GM12864 (cell line): ENCODE measurements at regions not wholly inside any gene's neighbourhood (a gene's known extent, or its start where the extent isn't known, plus 50 kb on each side); places are given as distances from the start of the nearest gene placed in this dataset.

ENCODE experiments used
- DNase-seq: peaks from one replicate; pipeline ENCODE4 v3.0.0-alpha.2; 2011; ENCODE audit warnings: low read depth
- H3K4me3 ChIP-seq: 2 replicates; pipeline ENCODE4 v1.5.1; 2011; ENCODE audit warnings: mild to moderate bottlenecking, low read depth, low read length, control low read depth
- CTCF ChIP-seq: IDR thresholded peaks from 2 replicates; pipeline ENCODE4 v1.5.1; 2011; ENCODE audit warnings: low read depth, mild to moderate bottlenecking, moderate library complexity, low read length, control low read depth, inconsistent platforms; ENCODE audit errors: missing control alignments

GRCh38 chr11:109209572-109209971 lies 212.4 kb upstream of the C11orf87 start:
- no peak for DNase-seq
- no peak for TF ChIP-seq CTCF
- H3K4me3 ChIP-seq = no peak overlapping the region

- no peak for TF ChIP-seq CTCF
- DNase-seq = no peak
- H3K4me3 ChIP-seq = no peak overlapping the region
Observed at GRCh38 chr11:109221190-109221589, 200.8 kb upstream of the C11orf87 start.

DNA sequence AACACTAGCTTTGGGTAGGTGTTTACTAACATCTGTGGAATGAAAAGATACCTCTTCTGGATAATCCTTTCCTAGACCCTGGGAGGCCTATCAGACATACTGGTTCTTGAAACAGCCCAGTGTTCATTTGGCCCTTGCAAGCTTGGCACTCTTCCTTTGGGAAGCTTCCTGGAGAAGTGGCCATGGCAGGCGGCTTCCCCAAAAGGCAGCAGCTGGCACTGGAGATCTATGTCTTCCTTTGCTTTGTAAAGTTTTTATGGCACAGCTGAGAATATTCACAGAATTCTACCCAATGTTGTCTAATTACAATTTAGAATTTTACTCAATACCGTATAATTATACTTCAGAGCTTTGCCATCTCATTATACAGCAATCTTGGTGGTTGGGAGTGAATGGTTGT lies 199.2 kb upstream of the C11orf87 start:
- no peak for DNase-seq
- TF ChIP-seq CTCF = no peak
- H3K4me3 ChIP-seq = no peak overlapping the region

GRCh38 chr11:109223451-109223850 lies 198.5 kb upstream of the C11orf87 start:
- no peak for DNase-seq
- no peak overlapping the region for H3K4me3 ChIP-seq
- TF ChIP-seq CTCF = no peak

DNA sequence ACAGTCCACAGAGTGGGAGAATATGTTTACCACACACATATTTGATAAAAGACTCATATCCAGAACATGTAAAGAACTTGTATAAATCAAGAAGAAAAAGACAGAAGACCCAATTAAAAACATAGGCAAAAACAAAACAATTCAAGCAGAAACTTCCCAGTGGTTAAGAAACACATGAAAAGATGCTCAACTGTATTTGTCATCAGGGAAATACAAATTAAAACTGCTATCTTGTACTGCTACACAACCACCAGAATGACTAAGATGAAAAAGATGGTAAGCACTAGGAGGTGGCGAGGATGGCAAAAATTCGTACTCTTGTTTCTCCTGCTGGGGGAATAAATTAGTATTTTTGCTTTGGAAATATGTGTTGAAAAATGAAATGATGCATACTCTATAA lies 192.3 kb upstream of the C11orf87 start:
- TF ChIP-seq CTCF = no peak
- no peak overlapping the region for H3K4me3 ChIP-seq
- no peak for DNase-seq

DNA sequence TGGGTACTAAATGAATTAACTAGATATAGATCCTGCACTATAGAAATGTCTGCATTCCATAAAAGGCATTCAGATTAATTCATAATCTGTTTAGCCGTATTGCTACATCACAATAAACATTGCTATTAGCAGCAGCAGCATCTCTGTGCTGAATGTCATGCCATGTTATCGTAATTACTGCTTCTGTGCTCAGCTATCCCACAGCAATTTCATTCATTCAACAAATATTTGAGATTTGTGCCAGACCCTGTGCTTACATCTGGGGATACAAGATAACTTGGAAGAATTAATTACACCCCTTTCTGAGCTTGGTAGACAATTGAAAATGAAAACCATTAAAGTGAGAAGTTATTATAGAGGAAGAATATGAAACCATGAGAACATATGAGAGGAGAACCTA lies 185.8 kb upstream of the C11orf87 start:
- TF ChIP-seq CTCF = no peak
- DNase-seq = no peak
- H3K4me3 ChIP-seq = no peak overlapping the region

DNA sequence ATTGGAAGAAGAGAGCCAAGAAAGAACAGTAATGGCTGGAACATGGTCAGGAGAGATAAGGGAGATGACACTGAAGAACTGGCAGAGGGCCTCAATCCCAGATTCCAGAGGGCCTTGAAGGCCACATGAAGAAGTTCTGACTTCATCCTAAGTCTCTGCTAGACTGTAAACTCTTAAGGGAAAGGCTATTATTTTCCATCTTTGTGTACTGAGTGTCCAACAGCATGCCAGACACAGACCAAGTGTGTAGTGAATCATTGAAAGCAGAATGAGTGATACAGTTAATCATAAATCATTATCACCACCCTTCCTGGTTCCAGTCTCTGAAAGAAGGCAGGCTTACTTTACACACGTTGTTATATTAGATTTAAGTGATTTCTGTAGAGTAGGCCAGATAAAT lies 185.3 kb upstream of the C11orf87 start:
- no peak for TF ChIP-seq CTCF
- DNase-seq = no peak
- H3K4me3 ChIP-seq = no peak overlapping the region
